DOHH2 (cell line): ENCODE measurements at regions not wholly inside any gene's neighbourhood (a gene's known extent, or its start where the extent isn't known, plus 50 kb on each side); places are given as distances from the start of the nearest gene placed in this dataset.

Experiments
- H3F3A ChIP-seq: fragments of 200-600 bp; sonication (generic), shearing (Covaris generic); 2 replicates; pipeline ENCODE4 v1.6.0; 2016; ENCODE audit warnings: antibody characterized with exemption, mild to moderate bottlenecking; ENCODE audit not compliant: control insufficient read depth, insufficient read depth
- H3K27ac ChIP-seq: fragments of 200-600 bp; sonication (generic); 2 replicates; pipeline ENCODE4 v1.5.1; 2014; ENCODE audit warnings: low read depth, mild to moderate bottlenecking, low read length, moderate library complexity
- H3K27me3 ChIP-seq: fragments of 200-600 bp; sonication (generic); 2 replicates; pipeline ENCODE4 v1.6.1; 2014; ENCODE audit warnings: mild to moderate bottlenecking, low read length, mixed read lengths; ENCODE audit not compliant: control insufficient read depth
- H3K36me3 ChIP-seq: fragments of 200-600 bp; sonication (generic); 2 replicates; pipeline ENCODE4 v1.6.1; 2014; ENCODE audit warnings: mild to moderate bottlenecking, low read length, moderate library complexity, mixed read lengths; ENCODE audit not compliant: control insufficient read depth
- H3K4me1 ChIP-seq: fragments of 200-600 bp; sonication (generic); 2 replicates; pipeline ENCODE4 v1.6.1; 2014; ENCODE audit warnings: mild to moderate bottlenecking, low read length, mixed read lengths; ENCODE audit not compliant: control insufficient read depth
- H3K4me2 ChIP-seq: fragments of 200-600 bp; sonication (generic); 2 replicates; pipeline ENCODE4 v1.6.0; 2014; ENCODE audit warnings: mild to moderate bottlenecking, low read length, moderate library complexity
- H3K4me3 ChIP-seq: fragments of 200-600 bp; sonication (generic); 2 replicates; pipeline ENCODE4 v1.5.1; 2014; ENCODE audit warnings: mild to moderate bottlenecking, low read length, mixed read lengths
- H3K79me2 ChIP-seq: fragments of 200-600 bp; sonication (generic); 2 replicates; pipeline ENCODE4 v1.6.1; 2014; ENCODE audit warnings: mild to moderate bottlenecking, low read length, mixed read lengths; ENCODE audit not compliant: control insufficient read depth
- H3K9me2 ChIP-seq: fragments of 200-600 bp; sonication (generic); replicated peaks from 2 replicates; pipeline ENCODE4 v1.6.1; 2014; ENCODE audit warnings: mild to moderate bottlenecking, low read length, mixed read lengths; ENCODE audit not compliant: control insufficient read depth
- H3K9me3 ChIP-seq: fragments of 200-600 bp; sonication (generic); 2 replicates; pipeline ENCODE4 v1.6.1; 2014; ENCODE audit warnings: antibody characterized with exemption, low read length, mixed read lengths; ENCODE audit not compliant: control insufficient read depth, insufficient read depth
- H4K20me1 ChIP-seq: fragments of 200-600 bp; sonication (generic); 2 replicates; pipeline ENCODE4 v1.6.0; 2014; ENCODE audit warnings: low read depth, mild to moderate bottlenecking, antibody characterized with exemption, low read length, moderate library complexity; ENCODE audit not compliant: control insufficient read depth, insufficient read depth
- CTCF ChIP-seq: fragments of 200-600 bp; sonication (generic); IDR thresholded peaks from one replicate; pipeline ENCODE4 v1.5.1; 2014; ENCODE audit warnings: antibody characterized with exemption, mild to moderate bottlenecking, low read depth, low read length; ENCODE audit not compliant: poor library complexity, severe bottlenecking
- EZH2phosphoT487 ChIP-seq: fragments of 200-600 bp; sonication (generic); IDR thresholded peaks from 2 replicates; pipeline ENCODE4 v1.6.1; 2017; ENCODE audit warnings: borderline replicate concordance, mild to moderate bottlenecking, antibody characterized with exemption, low read length, moderate library complexity, mixed read lengths

GRCh38 chr22:22034469-22035132 lies 52.0 kb upstream of the TOP3B start:
- Histone ChIP-seq H3K27me3 (no peaks in the 10 kb centered on the region), H3K36me3 (peaks cover 49% of the 10 kb centered on the region), H3K4me3 (no peak overlapping the region), H3K79me2 (peaks cover 69% of the 10 kb centered on the region), H4K20me1 (no peaks in the 10 kb centered on the region), H3F3A (peaks cover 47% of the 10 kb centered on the region), H3K27ac (no peak overlapping the region), H3K9me2 (no peaks in the 10 kb centered on the region), H3K4me1 (peaks cover 98% of the 10 kb centered on the region), H3K9me3 (no peaks in the 10 kb centered on the region; the same call in 1 of the 2 replicates), H3K4me2 (no peak overlapping the region)
- TF ChIP-seq CTCF (no peak), EZH2phosphoT487 (no peak)

- H4K20me1 ChIP-seq: no peaks in the 10 kb centered on the region
- H3K27me3 ChIP-seq: no peaks in the 10 kb centered on the region
- H3K36me3 ChIP-seq: peaks cover 50% of the 10 kb centered on the region
- no peak overlapping the region for H3K4me3 ChIP-seq
- no peak overlapping the region for H3K4me2 ChIP-seq
- TF ChIP-seq EZH2phosphoT487 (no peak), CTCF (no peak)
- no peaks in the 10 kb centered on the region for H3K9me3 ChIP-seq
- H3K27ac ChIP-seq: no peak overlapping the region
- peaks cover 71% of the 10 kb centered on the region for H3K79me2 ChIP-seq
- H3F3A ChIP-seq: peaks cover 42% of the 10 kb centered on the region
- H3K4me1 ChIP-seq: peaks cover 98% of the 10 kb centered on the region
- H3K9me2 ChIP-seq: no peaks in the 10 kb centered on the region
Observed at GRCh38 chr22:22033803-22034468, 51.3 kb upstream of the TOP3B start.

GRCh38 chr22:22032906-22033802 lies 50.6 kb upstream of the TOP3B start:
- H3K4me1 ChIP-seq: peaks cover 98% of the 10 kb centered on the region
- peak overlapping the region; percentile 98 for H3K4me2 ChIP-seq
- H3F3A ChIP-seq: peaks cover 35% of the 10 kb centered on the region
- H3K9me2 ChIP-seq: no peaks in the 10 kb centered on the region
- H3K27me3 ChIP-seq: no peaks in the 10 kb centered on the region
- peaks cover 71% of the 10 kb centered on the region for H3K79me2 ChIP-seq
- no peaks in the 10 kb centered on the region for H4K20me1 ChIP-seq
- H3K9me3 ChIP-seq: no peaks in the 10 kb centered on the region
- TF ChIP-seq EZH2phosphoT487 (no peak), CTCF (no peak)
- peak overlapping the region; percentile 97 for H3K27ac ChIP-seq
- H3K36me3 ChIP-seq: peaks cover 42% of the 10 kb centered on the region
- H3K4me3 ChIP-seq: peak overlapping the region; percentile 87
